Sigmoid colon (tissue), 6 donors: ENCODE measurements at regions not wholly inside any gene's neighbourhood (a gene's known extent, or its start where the extent isn't known, plus 50 kb on each side); places are given as distances from the start of the nearest gene placed in this dataset.
A peak's percentile ranks its signal among the peaks of the same experiment; 100 is the strongest.
"Not testable (repeated sequence)": the region's sequence is repeated elsewhere in the genome, so short reads cannot be mapped to it uniquely, and the experiment has no call there.

Source experiments
- DNase-seq: peaks from one replicate; pipeline ENCODE4 v3.0.0-alpha.2; 2019
- H3K27ac ChIP-seq, 4 donors: fragments of 200-600 bp; sonication (generic); one replicate each; pipeline ENCODE4 v1.5.1; 2016 to 2019; ENCODE audit warnings: mild to moderate bottlenecking in 1 of 4
- H3K27me3 ChIP-seq, 3 donors: fragments of 200-600 bp; sonication (generic); one replicate each; pipeline ENCODE4 v1.5.1; 2019; ENCODE audit warnings: mild to moderate bottlenecking in 1 of 3
- H3K36me3 ChIP-seq, 4 donors: fragments of 200-600 bp; sonication (generic); one replicate each; pipeline ENCODE4 v1.5.1; 2016 to 2019
- H3K4me1 ChIP-seq, 4 donors: fragments of 200-600 bp; sonication (generic); one replicate each; pipeline ENCODE4 v1.5.1; 2017 to 2019
- H3K4me3 ChIP-seq, 4 donors: fragments of 200-600 bp; sonication (generic); one replicate each; pipeline ENCODE4 v1.5.1; 2017 to 2019; ENCODE audit warnings: mild to moderate bottlenecking in 2 of 4, moderate library complexity in 1 of 4
- H3K9me3 ChIP-seq, 4 donors: fragments of 200-600 bp in 3 of 4; sonication (generic) in 3 of 4; one replicate each; pipeline versions ENCODE4 v1.5.1 to v1.6.1; 2013 to 2019
- CTCF ChIP-seq, 4 experiments: fragments of 450-650 bp in 3 of 4; fragments of 200-600 bp in 1 of 4; IDR thresholded peaks; one replicate each; pipeline ENCODE4 v1.5.1; 2016 to 2019; ENCODE audit warnings: antibody characterized with exemption in 4 of 4, mild to moderate bottlenecking in 3 of 4, moderate library complexity in 2 of 4
- EP300 ChIP-seq, 4 donors: sonication (generic); formaldehyde crosslinking; IDR thresholded peaks; one replicate each; pipeline ENCODE4 v1.6.1; 2017; ENCODE audit warnings: antibody characterized with exemption in 4 of 4
- POLR2A ChIP-seq, 2 donors: fragments of 450-650 bp; IDR thresholded peaks; one replicate each; pipeline ENCODE4 v1.6.1; 2016; ENCODE audit warnings: antibody characterized with exemption in 2 of 2, mild to moderate bottlenecking in 2 of 2, moderate library complexity in 2 of 2
- POLR2AphosphoS5 ChIP-seq, 4 donors: sonication (generic); formaldehyde crosslinking; IDR thresholded peaks; one replicate each; pipeline ENCODE4 v1.6.1; 2017; ENCODE audit warnings: antibody characterized with exemption in 4 of 4
- WGBS, 2 donors: extraction: QIAGEN DNeasy Blood & Tissue Kit; methylation state at CpG; one replicate each; pipeline ENCODE4 v1.1.7; 2013; 5-methylcytosine and 5-hydroxymethylcytosine counted together
- intact Hi-C: fragments of 100-400 bp; cut with DNase I; formaldehyde crosslinking; loops from one replicate; pipeline ENCODE4 v1.15.1; 2023
- donor health status: healthy with polysubstance abuse.
- donor health status: healthy.

GRCh38 chr11:45392154-45392553 is 106.0 kb upstream of the SYT13 start:
- no peak for DNase-seq
- Histone ChIP-seq H3K27ac (no peak overlapping the region), H3K27me3 (peaks cover 0 to 6% (median 0%) of the 10 kb centered on the region in 3 donors), H3K4me3 (no peak overlapping the region), H3K4me1 (no peaks in the 10 kb centered on the region), H3K9me3 (no peaks in the 10 kb centered on the region), H3K36me3 (no peaks in the 10 kb centered on the region)
- intact Hi-C loops: no loop called here
- WGBS, 2 donors: 56 to 77% methylated on average over 8 of the region's 8 CpGs
- no peak for TF ChIP-seq POLR2A (IDR thresholded peaks at IDR 0.05)
- TF ChIP-seq CTCF (IDR thresholded peaks at IDR 0.05): no peak
- no peak for TF ChIP-seq POLR2AphosphoS5 (IDR thresholded peaks at IDR 0.05)
- TF ChIP-seq EP300 (IDR thresholded peaks at IDR 0.05): no peak

GRCh38 chr11:45391168-45391850 is 105.2 kb upstream of the SYT13 start:
- 38 to 65% methylated on average over 9 of the region's 9 CpGs for WGBS, 2 donors
- no peak overlapping the region for H3K27ac ChIP-seq
- intact Hi-C loops: no loop called here

GRCh38 chr11:45390407-45390806 is 104.3 kb upstream of the SYT13 start:
- DNase-seq: no peak
- Histone ChIP-seq H3K4me1 (no peaks in the 10 kb centered on the region), H3K4me3 (no peak overlapping the region), H3K9me3 (no peaks in the 10 kb centered on the region), H3K27me3 (peaks cover 0 to 6% (median 3%) of the 10 kb centered on the region in 3 donors), H3K36me3 (no peaks in the 10 kb centered on the region), H3K27ac (no peak overlapping the region)
- intact Hi-C loops: no loop called here
- 52 to 76% methylated on average over 5 of the region's 5 CpGs for WGBS, 2 donors
- TF ChIP-seq POLR2A (IDR thresholded peaks at IDR 0.05) (no peak), POLR2AphosphoS5 (IDR thresholded peaks at IDR 0.05) (no peak)

More at GRCh38 chr11:45391168-45391850, 105.2 kb upstream of the SYT13 start:
- H3K4me1 ChIP-seq: no peaks in the 10 kb centered on the region
- no peak for TF ChIP-seq CTCF (IDR thresholded peaks at IDR 0.05)
- TF ChIP-seq POLR2AphosphoS5 (IDR thresholded peaks at IDR 0.05): no peak
- TF ChIP-seq POLR2A (IDR thresholded peaks at IDR 0.05): no peak
- no peak for TF ChIP-seq EP300 (IDR thresholded peaks at IDR 0.05)
- peak; percentile 30 for DNase-seq
- H3K4me3 ChIP-seq: no peak overlapping the region
- H3K9me3 ChIP-seq: no peaks in the 10 kb centered on the region
- peaks cover 0 to 6% (median 3%) of the 10 kb centered on the region in 3 donors for H3K27me3 ChIP-seq
- H3K36me3 ChIP-seq: no peaks in the 10 kb centered on the region

GRCh38 chr11:45388472-45388871 is 102.3 kb upstream of the SYT13 start:
- no peaks in the 10 kb centered on the region for H3K36me3 ChIP-seq
- no peak for DNase-seq
- no peaks in the 10 kb centered on the region for H3K4me1 ChIP-seq
- no peak for TF ChIP-seq POLR2AphosphoS5 (IDR thresholded peaks at IDR 0.05)
- no peak for TF ChIP-seq EP300 (IDR thresholded peaks at IDR 0.05)
- no peak for TF ChIP-seq POLR2A (IDR thresholded peaks at IDR 0.05)
- no peak for TF ChIP-seq CTCF (IDR thresholded peaks at IDR 0.05)
- H3K4me3 ChIP-seq: no peak overlapping the region
- H3K27me3 ChIP-seq: peaks cover 0 to 6% (median 3%) of the 10 kb centered on the region in 3 donors
- 68 to 79% methylated on average over 1 of the region's 1 CpG for WGBS, 2 donors
- no peak overlapping the region for H3K27ac ChIP-seq
- H3K9me3 ChIP-seq: no peaks in the 10 kb centered on the region
- intact Hi-C loops: no loop called here

GRCh38 chr11:45387885-45388284 is 101.7 kb upstream of the SYT13 start:
- H3K27me3 ChIP-seq, H3K9me3 ChIP-seq, H3K4me1 ChIP-seq, H3K27ac ChIP-seq, H3K36me3 ChIP-seq, H3K4me3 ChIP-seq, intact Hi-C loops: not testable (repeated sequence)
- 73 to 84% methylated on average over 2 of the region's 2 CpGs for WGBS, 2 donors
- DNase-seq: peak; percentile 10

GRCh38 chr11:45386972-45387371 is 100.8 kb upstream of the SYT13 start:
- DNase-seq: no peak
- TF ChIP-seq POLR2AphosphoS5 (IDR thresholded peaks at IDR 0.05) (no peak), CTCF (IDR thresholded peaks at IDR 0.05) (no peak), EP300 (IDR thresholded peaks at IDR 0.05) (no peak), POLR2A (IDR thresholded peaks at IDR 0.05) (no peak)
- 36 to 54% methylated on average over 3 of the region's 3 CpGs for WGBS, 2 donors
- no peaks in the 10 kb centered on the region for H3K9me3 ChIP-seq
- no peak overlapping the region for H3K27ac ChIP-seq
- no peak overlapping the region for H3K4me3 ChIP-seq
- intact Hi-C loops: no loop called here
- H3K36me3 ChIP-seq: no peaks in the 10 kb centered on the region
- no peaks in the 10 kb centered on the region for H3K4me1 ChIP-seq
- H3K27me3 ChIP-seq: peaks cover 0 to 6% (median 3%) of the 10 kb centered on the region in 3 donors
